HG03354 (cell line): ENCODE measurements at regions not wholly inside any gene's neighbourhood (a gene's known extent, or its start where the extent isn't known, plus 50 kb on each side); places are given as distances from the start of the nearest gene placed in this dataset.
"Not testable (repeated sequence)": the region's sequence is repeated elsewhere in the genome, so short reads cannot be mapped to it uniquely, and the experiment has no call there.

Experiments used
- ATAC-seq: cut with Tn5 transposase; IDR thresholded peaks from one replicate; pipeline ENCODE4 v1.9.1; 2021; ENCODE audit warnings: mild to moderate bottlenecking; ENCODE audit not compliant: unreplicated experiment, poor library complexity, severe bottlenecking

DNA sequence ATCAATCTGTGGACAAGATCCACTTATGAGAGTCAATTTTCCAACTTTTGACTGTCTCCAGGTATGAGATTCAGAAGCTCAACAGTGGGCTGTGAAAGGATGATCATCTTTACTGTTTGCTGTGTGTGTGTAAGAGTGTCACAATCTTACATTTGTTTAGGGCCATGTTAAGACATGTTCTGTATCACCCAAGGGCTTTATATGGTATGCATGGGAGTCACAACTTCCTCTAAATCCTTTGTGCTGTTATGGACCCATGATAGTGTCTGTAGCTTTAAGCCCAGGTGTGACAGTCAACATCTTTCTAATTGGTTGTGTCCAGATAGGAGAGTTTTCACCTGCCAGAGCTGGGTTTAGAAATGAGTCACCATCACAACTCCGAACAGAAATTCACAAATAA is 70.2 kb downstream of the ZNF726 start:
- not testable (repeated sequence) for ATAC-seq

DNA sequence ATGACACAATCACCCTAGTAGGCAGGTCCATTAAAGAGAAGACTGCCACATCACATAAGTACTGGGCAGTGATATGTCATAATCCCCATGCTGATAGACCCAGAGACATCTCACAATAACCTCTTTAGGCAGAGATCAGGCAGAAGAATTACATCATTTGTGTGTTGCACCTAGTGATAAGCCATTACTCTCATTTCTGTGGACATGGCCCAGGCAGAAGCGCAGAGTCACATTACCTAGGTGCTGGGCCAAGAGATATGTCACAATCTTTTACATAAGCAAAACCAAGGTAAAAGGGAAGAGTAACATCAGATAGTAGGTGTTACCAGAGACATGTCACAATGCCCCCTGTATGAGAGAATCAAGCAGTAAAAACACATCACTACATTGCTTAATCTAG is 71.9 kb downstream of the ZNF726 start:
- ATAC-seq, result no peak

DNA sequence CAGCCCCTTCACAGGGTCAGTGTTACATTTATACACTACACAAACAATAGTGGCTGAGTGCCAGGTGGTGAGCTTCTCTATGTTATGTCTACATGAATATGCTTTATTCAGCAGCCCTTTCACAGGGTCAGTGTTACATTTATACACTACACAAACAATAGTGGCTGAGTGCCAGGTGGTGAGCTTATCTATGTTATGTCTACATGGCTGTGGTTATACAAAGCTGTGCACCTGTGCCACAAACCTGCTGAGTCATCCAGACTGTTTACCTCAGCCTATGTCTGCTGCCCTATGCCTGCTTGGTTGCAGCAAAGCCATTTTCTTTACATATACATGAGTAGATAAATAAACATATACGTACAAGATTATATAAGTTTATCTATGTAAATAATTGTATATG is 76.5 kb downstream of the ZNF726 start:
- no peak for ATAC-seq

DNA sequence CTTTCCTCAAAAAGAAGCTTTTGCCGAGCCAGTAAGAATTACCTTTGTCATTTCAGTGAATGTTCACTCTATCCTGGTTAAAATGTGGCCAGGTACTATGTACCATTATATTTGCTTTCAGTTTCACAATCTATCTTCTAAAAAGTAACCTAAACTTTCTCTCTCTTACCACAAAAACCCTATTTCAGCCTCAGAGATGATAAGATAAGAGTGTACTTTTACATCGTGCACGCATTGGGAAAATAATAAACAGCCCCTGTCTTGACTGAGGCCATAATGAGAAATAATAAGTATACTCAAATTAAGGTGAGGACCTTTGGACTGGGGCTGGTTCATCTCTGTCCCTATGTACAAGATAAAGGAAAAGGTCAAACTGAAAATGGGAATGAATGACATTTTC is 77.7 kb downstream of the ZNF726 start:
- ATAC-seq, result no peak

DNA sequence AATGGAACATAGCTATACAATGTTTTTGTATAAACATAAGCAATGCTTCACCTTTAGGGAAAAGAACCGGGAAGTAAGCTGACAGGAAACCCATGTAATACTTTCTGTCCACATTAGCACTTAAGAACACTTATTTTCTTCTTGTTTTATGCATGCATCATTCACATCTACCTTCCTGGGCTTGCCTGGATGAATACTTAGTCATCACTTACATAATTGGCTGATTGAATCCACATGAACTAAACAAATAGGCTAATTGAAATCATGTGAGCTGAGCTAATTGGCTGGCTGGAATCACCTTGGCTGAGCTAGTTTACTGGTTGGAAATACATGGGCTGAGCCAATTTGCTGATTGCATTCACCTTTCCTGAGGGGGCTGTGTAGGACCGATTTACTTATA is 78.8 kb downstream of the ZNF726 start:
- ATAC-seq, result no peak

DNA sequence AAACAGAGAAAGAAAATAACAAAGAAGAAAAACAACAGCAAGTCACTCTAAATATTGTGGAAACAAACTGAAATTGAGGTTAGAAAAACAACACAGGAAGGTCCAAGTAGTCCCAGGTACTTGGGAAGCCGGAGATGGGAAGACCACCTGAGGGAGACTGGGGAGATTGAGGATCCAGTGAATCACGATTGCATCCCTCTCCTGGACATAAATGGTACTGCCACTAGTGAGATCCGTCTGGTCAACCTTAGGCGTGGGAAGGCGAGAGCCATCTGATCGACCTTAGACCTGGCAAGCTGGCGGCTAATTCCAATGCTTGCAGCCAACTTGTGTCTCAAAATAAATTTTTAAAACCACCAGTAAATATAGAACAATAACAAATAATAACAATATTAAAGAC is 81.9 kb downstream of the ZNF726 start:
- no peak for ATAC-seq

DNA sequence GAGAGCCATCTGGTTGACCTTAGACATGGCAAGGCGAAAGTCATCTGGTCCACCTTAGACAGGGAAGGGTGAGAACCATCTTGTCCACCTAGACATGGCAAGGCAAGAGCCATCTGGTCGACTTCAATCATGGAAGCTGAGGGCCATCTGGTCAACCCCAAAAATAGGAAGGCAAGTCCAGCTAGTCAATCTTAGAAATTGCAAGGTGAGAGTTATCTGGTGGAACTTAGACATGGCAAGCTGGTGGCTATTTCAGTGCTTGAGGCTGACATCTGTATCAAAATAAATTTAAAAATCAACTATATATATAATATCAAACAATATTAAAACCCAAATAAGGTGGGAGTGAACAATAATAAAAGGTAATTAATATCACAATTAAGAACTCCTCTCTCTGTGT is 83.9 kb downstream of the ZNF726 start:
- ATAC-seq, result no peak

DNA sequence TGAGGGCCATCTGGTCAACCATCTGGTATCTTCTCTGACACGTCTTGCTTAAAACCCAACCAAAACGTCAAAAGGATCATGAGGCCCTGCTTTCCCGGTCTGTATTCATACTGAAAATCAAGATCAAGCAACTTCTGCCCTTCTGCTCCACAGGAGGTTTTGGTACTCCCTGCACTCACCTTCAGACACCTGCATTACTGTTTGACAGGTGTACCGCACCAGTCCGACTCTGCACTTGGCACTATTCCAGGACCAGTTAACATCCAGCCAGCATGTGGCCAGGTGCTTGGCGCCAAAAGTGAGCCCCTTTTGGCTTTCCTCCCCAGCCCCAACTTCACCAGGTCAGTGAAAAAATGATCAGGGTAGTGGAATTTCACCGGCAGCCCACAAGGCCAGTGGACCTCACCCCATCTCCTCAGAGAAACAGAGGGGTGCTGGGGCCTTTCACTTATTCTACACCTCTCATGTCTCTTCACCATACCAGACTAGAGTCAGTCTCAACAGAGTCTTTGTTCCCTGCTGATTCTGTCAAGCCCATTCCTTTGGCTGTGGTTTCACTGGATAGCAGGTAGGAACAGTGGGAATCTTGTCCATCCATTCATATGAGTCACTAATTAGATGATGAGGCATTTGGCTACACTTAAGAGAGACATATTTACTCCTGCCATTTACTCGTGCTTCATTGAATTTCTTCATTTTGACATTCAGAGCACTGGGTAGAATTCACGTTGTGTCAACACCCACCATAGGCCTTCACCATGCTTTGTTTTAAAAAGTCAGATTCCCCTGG is 85.3 kb downstream of the ZNF726 start:
- no peak for ATAC-seq

DNA sequence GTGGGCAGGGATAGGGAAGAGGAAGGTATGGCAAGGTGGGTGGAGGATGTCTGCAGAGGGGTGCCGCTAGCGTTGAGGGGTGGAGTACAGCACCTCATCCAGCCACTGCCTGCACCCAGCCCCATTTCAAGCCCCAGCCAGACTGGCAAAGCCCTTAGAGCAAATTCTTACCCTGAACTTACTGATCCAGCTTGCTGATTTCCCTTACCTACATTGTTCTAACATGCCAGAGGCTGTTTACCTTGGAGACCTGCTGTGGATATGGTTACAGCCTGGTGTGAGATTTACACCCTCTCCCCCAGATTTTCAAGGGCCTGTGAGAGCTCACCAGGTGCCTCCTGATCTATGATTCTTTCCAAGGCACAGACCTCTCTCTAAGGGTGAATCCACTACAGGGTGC is 86.0 kb downstream of the ZNF726 start:
- no peak for ATAC-seq

DNA sequence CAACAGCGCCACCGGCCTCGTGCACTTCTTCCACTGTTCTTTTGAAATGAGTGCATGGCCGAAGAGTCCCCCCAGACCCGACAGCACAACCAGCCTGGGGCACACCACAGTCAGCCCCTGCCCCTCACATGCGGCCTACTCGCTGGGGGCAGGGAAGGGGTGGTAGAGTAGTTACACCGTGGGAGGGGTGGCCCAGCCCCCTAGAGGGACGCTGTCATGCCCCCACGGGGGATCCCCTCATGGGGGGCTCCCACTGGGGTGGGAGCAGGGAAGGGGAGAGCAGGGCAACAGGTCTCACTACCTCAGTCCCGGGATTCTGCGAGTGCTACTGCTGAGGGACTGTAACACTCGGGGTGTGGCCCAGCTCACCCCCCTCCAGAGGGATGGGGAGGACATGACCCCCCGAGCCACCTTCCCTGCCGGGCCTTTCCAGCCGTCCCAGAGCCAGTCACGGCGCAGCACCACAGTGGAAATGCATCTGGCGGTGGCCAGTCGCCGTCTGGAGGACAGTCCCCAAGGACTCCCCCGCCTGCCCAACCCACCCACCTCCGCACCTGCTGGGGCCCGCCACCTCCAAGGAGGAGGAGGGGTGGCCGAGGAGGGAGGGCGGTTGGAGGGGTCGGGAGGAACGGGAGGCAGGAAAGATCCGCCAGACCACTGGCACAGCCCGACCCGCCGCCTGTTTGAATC is 84.6 kb upstream of the ZNF254 start:
- no peak for ATAC-seq

DNA sequence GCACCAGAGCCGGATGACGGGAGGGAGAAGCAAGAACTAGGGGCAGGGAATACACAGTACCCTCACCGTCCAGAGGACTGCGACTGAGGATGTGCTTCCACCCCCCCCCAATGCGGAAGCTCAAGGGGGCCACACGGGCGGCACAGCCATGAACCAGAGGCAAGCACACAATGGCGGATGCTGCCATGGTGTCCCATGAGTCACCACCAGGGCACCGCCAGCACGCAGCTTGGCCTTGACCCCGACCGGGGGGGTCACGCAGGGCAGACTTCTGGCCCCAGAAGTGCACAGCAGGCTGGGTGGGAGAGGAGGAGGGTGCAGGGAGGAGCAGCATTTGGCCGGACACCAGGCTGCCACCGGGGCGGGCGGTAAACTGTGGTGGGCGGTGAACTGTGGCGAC is 83.5 kb upstream of the ZNF254 start:
- ATAC-seq, result no peak

DNA sequence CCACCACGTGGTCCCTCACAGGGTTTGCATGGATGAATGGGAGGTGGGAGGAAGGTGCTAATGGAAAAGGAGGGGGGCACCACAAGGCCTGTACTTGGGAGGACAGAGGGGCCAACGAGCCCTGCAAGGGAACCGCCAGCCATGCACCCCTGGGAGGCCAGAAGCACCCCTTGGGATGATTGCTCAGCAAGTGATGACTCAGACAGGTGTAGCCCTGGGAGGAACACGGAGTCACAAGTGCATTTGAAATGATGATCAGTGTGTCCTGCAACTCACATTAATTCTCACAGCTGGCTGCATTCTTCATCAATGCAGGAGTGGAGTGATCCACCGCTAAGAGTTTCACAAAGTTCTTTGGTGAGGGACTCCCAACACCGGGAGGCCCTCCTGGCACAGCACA is 82.8 kb upstream of the ZNF254 start:
- no peak for ATAC-seq

DNA sequence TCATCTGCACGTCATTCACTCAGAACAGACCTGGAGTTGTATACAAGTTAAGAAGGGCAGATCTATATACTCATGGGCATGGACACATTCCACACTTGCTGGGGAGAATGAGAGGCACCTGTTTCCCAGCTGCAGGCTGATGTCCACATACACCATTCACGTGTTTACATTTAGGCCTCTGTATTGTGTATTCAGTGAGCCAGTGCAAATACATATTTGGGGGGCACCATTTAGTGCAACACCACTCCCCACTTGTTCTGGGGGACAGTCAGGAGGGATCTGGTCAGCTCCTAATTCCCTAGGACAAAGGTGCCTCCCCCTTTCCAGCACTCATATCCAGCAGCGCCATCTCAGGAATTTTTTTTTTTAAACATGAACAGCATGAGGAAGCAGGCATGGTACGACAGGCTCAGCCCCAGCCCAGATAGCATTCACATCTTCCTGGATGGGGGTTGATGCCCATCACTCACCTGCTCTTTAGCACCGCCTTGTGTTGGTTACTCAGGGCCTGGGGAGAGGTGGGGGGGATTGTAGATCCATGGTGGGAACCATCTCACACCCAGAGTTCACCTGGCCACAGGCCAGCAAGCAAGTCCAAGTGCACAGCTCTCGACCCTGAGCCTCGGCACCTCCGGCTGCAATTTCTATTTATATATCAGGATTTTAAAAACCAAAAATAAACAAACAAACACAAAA is 56.9 kb upstream of the ZNF254 start:
- ATAC-seq, result no peak

DNA sequence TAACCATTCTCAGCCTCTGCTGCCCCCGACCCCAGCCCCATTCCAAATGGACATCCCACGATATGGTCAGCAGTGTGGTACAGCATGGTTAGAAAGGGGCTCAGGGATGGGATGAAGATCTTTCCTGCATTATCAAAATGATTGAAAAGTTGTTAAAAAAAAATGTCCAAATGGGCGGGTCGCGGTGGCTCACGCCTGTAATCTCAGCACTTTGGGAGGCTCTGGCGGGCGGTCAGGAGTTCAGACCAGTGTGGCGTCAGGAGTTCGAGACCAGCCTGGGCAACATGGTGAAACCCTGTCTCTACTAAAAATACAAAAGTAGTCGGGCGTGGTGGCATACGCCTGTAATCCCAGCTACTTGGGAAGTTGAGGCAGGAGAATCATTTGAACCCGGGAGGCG is 54.3 kb upstream of the ZNF254 start:
- no peak for ATAC-seq

DNA sequence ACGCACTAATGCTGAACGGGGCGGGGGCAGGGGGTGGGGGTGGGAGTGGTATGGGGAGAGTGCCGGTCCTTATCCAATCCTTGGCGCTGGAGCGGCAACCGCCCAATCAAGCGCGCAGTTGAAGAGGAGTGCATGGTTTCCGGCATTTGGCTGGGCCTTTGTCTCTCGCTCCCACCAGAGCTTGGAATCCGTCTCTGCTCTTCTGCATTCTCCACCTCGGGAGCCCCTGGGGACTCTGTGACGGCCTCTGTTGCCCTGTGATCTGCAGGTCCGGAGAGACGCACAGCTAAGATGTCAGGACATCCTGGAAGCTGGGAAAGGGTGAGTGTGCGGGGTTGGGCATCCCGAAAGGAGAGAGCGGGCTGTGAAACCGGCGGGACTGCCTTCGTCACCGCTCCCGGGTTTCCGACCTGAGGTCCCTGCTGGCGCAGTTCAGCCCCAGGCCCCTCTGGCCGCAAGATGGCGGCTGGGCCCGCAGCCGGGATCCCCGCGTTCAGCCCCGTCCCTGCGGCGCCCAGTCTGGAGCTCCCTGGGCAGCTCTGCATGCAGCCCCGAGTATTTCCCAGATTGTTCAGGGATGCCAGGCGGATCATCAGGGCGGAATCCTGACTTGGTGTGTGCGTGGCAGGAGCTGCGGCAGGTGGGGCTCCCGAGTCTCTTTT is 53.6 kb upstream of the ZNF254 start:
- ATAC-seq, result peak; percentile 95

DNA sequence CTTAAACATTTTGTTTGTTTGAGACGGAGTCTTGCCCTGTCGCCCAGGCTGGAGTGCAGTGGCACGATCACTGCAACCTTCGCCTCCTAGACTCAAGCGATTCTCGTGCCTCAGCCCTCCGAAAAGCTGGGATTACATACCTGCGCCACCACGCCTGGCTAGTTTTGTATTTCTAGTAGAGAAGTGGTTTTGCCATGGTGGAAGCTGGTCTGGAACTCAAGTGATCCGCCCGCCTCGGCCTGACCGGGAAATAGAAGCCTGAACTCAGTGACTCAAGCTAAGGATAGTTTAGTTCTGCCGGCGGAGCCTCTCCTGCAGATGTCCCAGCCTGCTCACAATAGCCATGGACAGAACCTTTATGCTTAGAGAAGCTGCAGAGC is 53.0 kb upstream of the ZNF254 start:
- peak; percentile 37 for ATAC-seq

DNA sequence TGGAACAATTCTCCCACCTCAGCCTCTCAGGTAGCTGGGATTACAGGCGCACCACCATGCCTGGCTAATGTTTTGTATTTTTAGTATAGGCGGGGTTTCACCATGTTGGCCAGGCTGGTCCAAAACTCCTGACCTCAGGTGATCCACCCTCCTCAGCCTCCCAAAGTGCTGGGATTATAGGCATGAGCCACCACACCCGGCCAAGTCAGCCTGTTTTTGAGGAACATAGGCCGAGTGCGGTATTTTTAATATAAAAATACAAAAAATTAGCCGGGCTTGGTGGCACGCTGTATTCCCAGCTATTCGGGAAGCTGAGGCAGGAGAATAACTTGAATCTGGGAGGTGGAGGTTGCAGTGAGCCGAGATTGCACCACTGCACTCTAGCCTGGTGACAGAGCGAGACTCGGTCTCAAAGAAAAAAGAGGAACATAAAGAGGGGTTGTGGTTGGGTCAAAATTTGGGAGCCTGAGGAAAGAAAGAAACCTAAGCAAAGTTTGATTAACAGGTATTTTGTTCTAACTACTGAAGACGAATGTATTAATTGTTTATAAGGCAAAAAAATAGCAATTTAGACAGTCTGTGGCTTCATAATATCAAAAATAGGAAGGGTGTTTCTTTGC is 51.6 kb upstream of the ZNF254 start:
- ATAC-seq, result not testable (repeated sequence)
